ENCODE measurements at regions not wholly inside any gene's neighbourhood (a gene's known extent, or its start where the extent isn't known, plus 50 kb on each side); places are given as distances from the start of the nearest gene placed in this dataset.

- H3K4me3 ChIP-seq (ENCODE audit: low read depth, low read length) = no peak overlapping the region
- TF ChIP-seq, protein P1, sequence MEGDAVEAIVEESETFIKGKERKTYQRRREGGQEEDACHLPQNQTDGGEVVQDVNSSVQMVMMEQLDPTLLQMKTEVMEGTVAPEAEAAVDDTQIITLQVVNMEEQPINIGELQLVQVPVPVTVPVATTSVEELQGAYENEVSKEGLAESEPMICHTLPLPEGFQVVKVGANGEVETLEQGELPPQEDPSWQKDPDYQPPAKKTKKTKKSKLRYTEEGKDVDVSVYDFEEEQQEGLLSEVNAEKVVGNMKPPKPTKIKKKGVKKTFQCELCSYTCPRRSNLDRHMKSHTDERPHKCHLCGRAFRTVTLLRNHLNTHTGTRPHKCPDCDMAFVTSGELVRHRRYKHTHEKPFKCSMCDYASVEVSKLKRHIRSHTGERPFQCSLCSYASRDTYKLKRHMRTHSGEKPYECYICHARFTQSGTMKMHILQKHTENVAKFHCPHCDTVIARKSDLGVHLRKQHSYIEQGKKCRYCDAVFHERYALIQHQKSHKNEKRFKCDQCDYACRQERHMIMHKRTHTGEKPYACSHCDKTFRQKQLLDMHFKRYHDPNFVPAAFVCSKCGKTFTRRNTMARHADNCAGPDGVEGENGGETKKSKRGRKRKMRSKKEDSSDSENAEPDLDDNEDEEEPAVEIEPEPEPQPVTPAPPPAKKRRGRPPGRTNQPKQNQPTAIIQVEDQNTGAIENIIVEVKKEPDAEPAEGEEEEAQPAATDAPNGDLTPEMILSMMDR (IDR thresholded peaks at IDR 0.05; ENCODE audit: low read depth, low read length) = no peak
These were observed 219.1 kb upstream of the RPS23 start for GRCh38 chr5:82497242-82497641.

GRCh38 chr5:82494942-82495341, 216.8 kb upstream of the RPS23 start:
- TF ChIP-seq, protein P1 (IDR thresholded peaks at IDR 0.05; ENCODE audit: low read depth, low read length) = no peak

DNA sequence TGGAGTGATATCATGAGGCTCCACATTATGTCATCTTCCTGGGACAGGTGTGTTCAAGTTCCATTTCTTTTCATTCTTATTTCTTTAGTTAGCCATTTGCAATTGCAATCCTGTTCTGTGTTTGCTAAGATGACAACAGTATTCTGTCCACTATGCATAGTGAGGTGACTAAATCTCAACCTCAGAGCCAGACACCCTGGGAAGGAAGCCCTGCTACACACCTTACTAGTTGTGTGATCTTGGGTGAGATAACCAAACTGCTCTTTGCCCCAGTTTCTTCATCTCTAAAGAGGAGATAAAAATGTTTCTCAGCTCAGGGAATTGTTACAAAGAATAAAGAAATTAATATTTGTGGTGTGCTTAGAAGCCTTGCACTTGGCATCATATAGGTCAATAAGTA, 215.1 kb upstream of the RPS23 start:
- TF ChIP-seq, protein P1 (IDR thresholded peaks at IDR 0.05; ENCODE audit: low read depth, low read length) = no peak
- H3K4me3 ChIP-seq (ENCODE audit: low read depth, low read length) = no peak overlapping the region

More at GRCh38 chr5:82494942-82495341, 216.8 kb upstream of the RPS23 start:
- H3K4me3 ChIP-seq (ENCODE audit: low read depth, low read length) = no peak overlapping the region

- TF ChIP-seq, protein P1 (IDR thresholded peaks at IDR 0.05; ENCODE audit: low read depth, low read length) = no peak
- H3K4me3 ChIP-seq (ENCODE audit: low read depth, low read length) = no peak overlapping the region
These were observed 213.2 kb upstream of the RPS23 start for GRCh38 chr5:82491397-82491796.

DNA sequence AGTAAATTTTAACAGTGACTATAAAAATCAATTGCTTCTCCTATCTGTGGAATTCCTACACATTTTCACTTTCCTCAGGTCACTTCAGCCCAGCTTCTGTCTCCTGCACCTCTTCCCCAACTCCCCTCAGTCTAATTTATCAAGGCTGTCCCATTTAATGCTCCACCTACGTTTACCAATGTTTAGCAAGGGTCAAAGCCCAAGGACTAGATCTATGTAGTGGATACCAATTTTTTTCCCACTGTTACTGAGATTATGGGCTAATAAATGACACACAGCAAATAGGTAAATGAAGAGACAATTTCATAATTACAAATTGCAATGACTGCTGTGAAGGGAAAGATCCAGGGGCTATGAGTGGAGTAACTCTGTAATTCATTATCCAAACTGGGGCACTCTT, 211.5 kb upstream of the RPS23 start:
- no peak overlapping the region for H3K4me3 ChIP-seq (ENCODE audit: low read depth, low read length)
- TF ChIP-seq, protein P1 (IDR thresholded peaks at IDR 0.05; ENCODE audit: low read depth, low read length) = no peak

DNA sequence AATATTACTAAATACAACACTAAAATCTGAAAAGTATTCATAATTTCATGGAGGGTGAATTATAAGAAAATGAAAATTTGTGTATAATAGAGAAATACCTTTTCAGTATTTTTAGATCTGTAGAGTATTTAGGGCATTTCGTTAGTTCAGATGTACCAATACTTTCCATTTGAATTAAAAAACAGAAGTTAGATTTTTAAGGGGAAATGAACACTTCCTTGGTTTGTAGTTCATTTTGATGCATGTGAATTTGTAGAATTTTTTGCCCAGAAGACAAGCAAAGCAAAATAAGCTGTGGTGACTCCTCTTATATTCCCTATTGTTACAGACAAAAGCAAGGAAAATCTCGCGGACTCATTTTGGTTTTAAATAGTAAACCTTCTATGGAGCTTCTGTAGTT, 209.0 kb upstream of the RPS23 start:
- TF ChIP-seq, protein P1 (IDR thresholded peaks at IDR 0.05; ENCODE audit: low read depth, low read length) = no peak
- no peak overlapping the region for H3K4me3 ChIP-seq (ENCODE audit: low read depth, low read length)

GRCh38 chr5:82480331-82480730, 202.2 kb upstream of the RPS23 start:
- no peak overlapping the region for H3K4me3 ChIP-seq (ENCODE audit: low read depth, low read length)
- TF ChIP-seq, protein P1 (IDR thresholded peaks at IDR 0.05; ENCODE audit: low read depth, low read length) = no peak
